ENCODE measurements at regions not wholly inside any gene's neighbourhood (a gene's known extent, or its start where the extent isn't known, plus 50 kb on each side); places are given as distances from the start of the nearest gene placed in this dataset.

DNA sequence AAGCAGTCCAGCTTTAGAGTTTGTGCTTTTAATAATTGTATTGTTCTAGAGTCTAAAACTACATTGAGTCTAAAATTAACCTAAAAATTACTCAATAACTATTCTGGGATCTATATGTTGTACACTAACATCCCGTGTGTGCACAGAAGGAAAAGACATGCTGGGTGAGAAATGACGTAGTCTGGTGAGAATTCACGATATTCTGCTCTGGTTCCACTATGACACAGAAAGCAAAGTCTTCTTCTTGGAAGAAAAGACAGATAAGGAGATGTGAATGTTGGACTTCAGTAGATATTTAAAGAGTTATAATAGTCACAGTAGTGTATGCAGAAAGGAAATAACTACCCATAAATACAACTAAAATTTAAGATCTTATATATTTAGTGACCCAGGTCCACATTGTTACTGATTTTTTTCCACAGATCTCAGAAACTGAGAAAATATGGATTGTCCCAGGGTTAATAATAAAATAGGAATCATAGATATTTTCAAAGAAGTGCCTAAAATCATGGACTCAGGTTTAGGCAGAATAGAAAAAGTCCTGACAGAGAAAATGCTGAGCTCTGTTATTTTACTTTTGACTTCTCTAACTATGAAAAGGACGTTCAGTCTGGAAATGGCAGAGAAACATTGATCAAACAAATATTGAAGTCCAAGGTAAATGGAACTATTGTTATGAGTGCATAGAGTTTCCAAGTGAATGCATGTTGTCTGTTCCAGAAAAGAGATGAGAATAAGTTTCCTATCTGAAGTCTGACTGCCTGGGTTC lies 170.7 kb downstream of the ANKRD50 start:
- no peaks in the 10 kb centered on the region for H3K27me3 ChIP-seq (replicated peaks; ENCODE audit: control insufficient read depth, insufficient read depth, low read length, poor library complexity, severe bottlenecking)
- no peak overlapping the region for H3K4me3 ChIP-seq (ENCODE audit: insufficient read depth, low read depth, low read length, poor library complexity, severe bottlenecking)
- no peaks in the 10 kb centered on the region for H3K9me3 ChIP-seq (ENCODE audit: control insufficient read depth, low read length)
- no peak overlapping the region for H3K27ac ChIP-seq (ENCODE audit: insufficient read depth, low read length, poor library complexity, severe bottlenecking)
- H3K4me1 ChIP-seq (ENCODE audit: control insufficient read depth, insufficient read depth, low read length, poor library complexity, severe bottlenecking) = no peaks in the 10 kb centered on the region
- H3K36me3 ChIP-seq (ENCODE audit: control insufficient read depth, insufficient read depth, low read length) = no peaks in the 10 kb centered on the region
- DNase-seq = no peak

DNA sequence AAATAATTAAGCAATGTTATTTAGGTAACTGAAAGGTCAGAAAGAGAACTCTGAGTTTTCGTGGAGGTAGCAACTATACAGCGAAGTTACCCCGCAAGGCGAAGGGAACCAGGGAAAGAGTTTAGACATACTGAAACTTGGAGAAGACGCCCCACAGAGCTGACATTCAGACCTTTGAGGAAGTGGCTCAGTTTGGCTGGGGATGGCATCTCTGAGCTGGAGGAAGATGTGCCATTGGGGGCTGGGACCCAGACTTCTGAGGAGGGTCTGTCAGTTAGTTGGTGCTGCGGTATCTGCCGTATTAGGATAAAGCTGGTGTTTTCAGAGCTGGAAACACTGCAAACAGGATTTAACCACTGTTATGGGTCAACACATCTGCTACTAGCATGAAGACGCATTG lies 156.6 kb downstream of the ANKRD50 start:
- H3K4me3 ChIP-seq (ENCODE audit: insufficient read depth, low read depth, low read length, poor library complexity, severe bottlenecking) = no peak overlapping the region
- no peaks in the 10 kb centered on the region for H3K4me1 ChIP-seq (ENCODE audit: control insufficient read depth, insufficient read depth, low read length, poor library complexity, severe bottlenecking)
- no peaks in the 10 kb centered on the region for H3K27me3 ChIP-seq (replicated peaks; ENCODE audit: control insufficient read depth, insufficient read depth, low read length, poor library complexity, severe bottlenecking)
- H3K36me3 ChIP-seq (ENCODE audit: control insufficient read depth, insufficient read depth, low read length) = no peaks in the 10 kb centered on the region
- no peak overlapping the region for H3K27ac ChIP-seq (ENCODE audit: insufficient read depth, low read length, poor library complexity, severe bottlenecking)
- DNase-seq = no peak
- H3K9me3 ChIP-seq (ENCODE audit: control insufficient read depth, low read length) = no peaks in the 10 kb centered on the region

DNA sequence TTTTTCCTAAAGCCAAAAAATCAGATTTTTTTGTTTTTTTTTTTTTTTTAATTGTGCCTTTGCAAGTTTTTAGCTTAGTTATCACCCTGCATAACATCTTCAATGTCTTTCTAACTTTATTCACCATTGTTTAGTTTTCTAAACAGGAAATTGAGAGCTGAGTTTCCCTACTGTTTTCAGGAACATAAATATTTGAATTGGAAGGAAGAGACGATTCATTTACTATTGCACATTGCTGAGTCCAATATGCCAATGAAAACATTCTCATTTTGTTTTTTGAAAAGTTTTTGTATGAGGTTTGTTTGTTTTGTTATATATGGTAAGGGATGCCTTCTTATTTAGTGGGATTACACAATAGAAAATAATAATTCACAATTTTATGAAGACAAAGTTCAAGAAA lies 148.4 kb downstream of the ANKRD50 start:
- H3K27ac ChIP-seq (ENCODE audit: insufficient read depth, low read length, poor library complexity, severe bottlenecking) = no peak overlapping the region
- no peaks in the 10 kb centered on the region for H3K9me3 ChIP-seq (ENCODE audit: control insufficient read depth, low read length)
- no peaks in the 10 kb centered on the region for H3K27me3 ChIP-seq (replicated peaks; ENCODE audit: control insufficient read depth, insufficient read depth, low read length, poor library complexity, severe bottlenecking)
- H3K4me1 ChIP-seq (ENCODE audit: control insufficient read depth, insufficient read depth, low read length, poor library complexity, severe bottlenecking) = no peaks in the 10 kb centered on the region
- no peak for DNase-seq
- H3K36me3 ChIP-seq (ENCODE audit: control insufficient read depth, insufficient read depth, low read length) = no peaks in the 10 kb centered on the region
- no peak overlapping the region for H3K4me3 ChIP-seq (ENCODE audit: insufficient read depth, low read depth, low read length, poor library complexity, severe bottlenecking)

DNA sequence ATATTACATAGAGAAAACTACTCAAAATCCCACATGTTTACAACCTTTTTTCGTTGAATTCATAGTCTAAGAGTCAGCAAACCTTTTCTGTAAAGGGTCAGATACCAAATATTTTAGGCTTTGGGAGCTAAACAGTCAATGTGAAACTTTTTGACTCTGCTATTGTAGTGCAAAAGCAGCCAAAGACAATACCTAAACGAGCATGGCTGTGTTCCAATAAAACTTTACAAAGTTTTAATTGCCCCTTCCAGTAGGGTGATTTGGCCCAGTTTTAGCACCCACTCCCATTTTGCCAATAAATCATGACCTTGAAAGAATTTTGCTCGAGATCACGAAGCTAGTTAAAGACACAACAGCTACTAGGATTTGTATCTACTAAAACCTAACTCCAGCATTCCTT lies 147.2 kb downstream of the ANKRD50 start:
- DNase-seq = no peak
- H3K27me3 ChIP-seq (replicated peaks; ENCODE audit: control insufficient read depth, insufficient read depth, low read length, poor library complexity, severe bottlenecking) = no peaks in the 10 kb centered on the region
- no peak overlapping the region for H3K4me3 ChIP-seq (ENCODE audit: insufficient read depth, low read depth, low read length, poor library complexity, severe bottlenecking)
- H3K4me1 ChIP-seq (ENCODE audit: control insufficient read depth, insufficient read depth, low read length, poor library complexity, severe bottlenecking) = no peaks in the 10 kb centered on the region
- H3K27ac ChIP-seq (ENCODE audit: insufficient read depth, low read length, poor library complexity, severe bottlenecking) = no peak overlapping the region
- no peaks in the 10 kb centered on the region for H3K36me3 ChIP-seq (ENCODE audit: control insufficient read depth, insufficient read depth, low read length)
- H3K9me3 ChIP-seq (ENCODE audit: control insufficient read depth, low read length) = no peaks in the 10 kb centered on the region

DNA sequence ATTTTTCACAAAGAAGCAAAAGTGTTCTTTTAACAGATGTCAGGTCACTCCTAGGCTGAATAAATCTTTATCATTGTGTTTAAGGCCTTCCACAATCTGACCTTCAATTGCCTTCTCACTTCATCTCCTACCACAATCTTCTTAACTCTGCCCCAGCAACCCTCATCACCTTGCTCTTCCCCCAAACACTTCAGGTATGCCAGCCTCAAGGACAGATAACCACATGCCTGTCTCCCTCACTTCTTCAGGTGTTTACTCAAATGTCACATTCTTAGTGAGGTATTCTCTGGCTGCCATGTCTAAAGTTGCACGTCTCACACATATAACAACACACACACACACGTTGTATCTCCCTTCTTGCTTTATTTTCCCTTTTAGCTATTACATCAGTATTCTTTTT lies 146.5 kb downstream of the ANKRD50 start:
- Histone ChIP-seq H3K27ac (ENCODE audit: insufficient read depth, low read length, poor library complexity, severe bottlenecking) (no peak overlapping the region), H3K4me1 (ENCODE audit: control insufficient read depth, insufficient read depth, low read length, poor library complexity, severe bottlenecking) (no peaks in the 10 kb centered on the region), H3K9me3 (ENCODE audit: control insufficient read depth, low read length) (no peaks in the 10 kb centered on the region), H3K4me3 (ENCODE audit: insufficient read depth, low read depth, low read length, poor library complexity, severe bottlenecking) (no peak overlapping the region), H3K36me3 (ENCODE audit: control insufficient read depth, insufficient read depth, low read length) (no peaks in the 10 kb centered on the region), H3K27me3 (replicated peaks; ENCODE audit: control insufficient read depth, insufficient read depth, low read length, poor library complexity, severe bottlenecking) (no peaks in the 10 kb centered on the region)
- DNase-seq = no peak

DNA sequence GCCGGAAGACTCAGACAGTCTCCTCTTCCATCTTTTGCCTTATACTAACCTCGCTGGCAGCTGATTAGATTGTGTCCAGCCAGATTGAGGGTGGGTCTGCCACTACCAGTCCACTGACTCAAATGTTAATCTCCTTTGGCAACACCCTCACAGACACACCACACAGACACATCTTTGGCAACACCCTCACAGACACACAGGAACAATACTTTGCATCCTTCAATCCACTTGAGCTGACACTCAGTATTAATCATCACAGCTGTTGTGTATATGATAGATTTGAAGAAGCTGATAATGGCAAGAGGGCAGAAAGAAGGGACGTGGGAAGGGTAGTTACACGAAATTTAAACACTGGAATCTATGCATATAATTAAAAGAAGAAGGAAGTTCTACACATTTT lies 139.5 kb downstream of the ANKRD50 start:
- Histone ChIP-seq H3K4me1 (ENCODE audit: control insufficient read depth, insufficient read depth, low read length, poor library complexity, severe bottlenecking) (no peaks in the 10 kb centered on the region), H3K4me3 (ENCODE audit: insufficient read depth, low read depth, low read length, poor library complexity, severe bottlenecking) (no peak overlapping the region), H3K9me3 (ENCODE audit: control insufficient read depth, low read length) (no peaks in the 10 kb centered on the region), H3K27ac (ENCODE audit: insufficient read depth, low read length, poor library complexity, severe bottlenecking) (no peak overlapping the region), H3K27me3 (replicated peaks; ENCODE audit: control insufficient read depth, insufficient read depth, low read length, poor library complexity, severe bottlenecking) (no peaks in the 10 kb centered on the region), H3K36me3 (ENCODE audit: control insufficient read depth, insufficient read depth, low read length) (no peaks in the 10 kb centered on the region)
- DNase-seq = no peak

DNA sequence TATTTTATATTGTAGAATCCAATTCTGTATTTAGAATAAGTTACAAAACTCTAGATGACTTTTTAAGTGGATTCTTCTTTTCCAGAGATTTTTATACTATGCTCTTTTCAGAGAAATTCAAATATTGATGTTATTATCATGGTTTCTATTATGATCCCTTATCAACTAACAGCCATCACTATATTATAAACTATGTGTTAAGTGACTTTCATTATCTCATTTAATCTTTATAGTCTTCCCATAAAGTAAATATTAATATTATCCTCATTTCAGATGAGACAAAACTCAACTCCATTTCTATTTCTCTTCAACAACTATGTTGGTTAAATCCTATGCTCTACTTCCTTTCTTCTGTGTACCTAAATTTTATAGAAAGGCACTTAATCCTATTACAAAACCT lies 132.6 kb downstream of the ANKRD50 start:
- H3K36me3 ChIP-seq (ENCODE audit: control insufficient read depth, insufficient read depth, low read length) = no peaks in the 10 kb centered on the region
- no peak overlapping the region for H3K4me3 ChIP-seq (ENCODE audit: insufficient read depth, low read depth, low read length, poor library complexity, severe bottlenecking)
- no peak for DNase-seq
- no peak overlapping the region for H3K27ac ChIP-seq (ENCODE audit: insufficient read depth, low read length, poor library complexity, severe bottlenecking)
- no peaks in the 10 kb centered on the region for H3K27me3 ChIP-seq (replicated peaks; ENCODE audit: control insufficient read depth, insufficient read depth, low read length, poor library complexity, severe bottlenecking)
- H3K4me1 ChIP-seq (ENCODE audit: control insufficient read depth, insufficient read depth, low read length, poor library complexity, severe bottlenecking) = no peaks in the 10 kb centered on the region
- H3K9me3 ChIP-seq (ENCODE audit: control insufficient read depth, low read length) = no peaks in the 10 kb centered on the region

DNA sequence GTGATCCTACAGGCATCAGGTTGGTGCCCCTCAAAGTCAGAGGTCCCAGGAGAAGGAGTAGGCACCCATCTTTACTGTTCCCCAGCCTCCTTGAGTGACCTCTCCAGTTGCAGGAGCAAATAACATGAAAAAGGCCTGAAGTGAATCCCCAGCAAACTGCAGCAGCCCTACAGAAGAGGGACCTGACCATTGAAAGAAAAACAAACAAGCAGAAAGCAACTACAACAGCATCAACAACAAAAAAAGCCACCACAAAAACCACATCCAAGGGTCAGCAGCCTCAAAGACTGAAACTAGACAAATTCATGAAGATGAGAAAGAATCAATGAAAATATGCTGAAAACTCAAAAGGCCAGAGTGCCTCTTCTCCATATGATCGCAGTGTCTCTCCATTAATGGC lies 128.7 kb downstream of the ANKRD50 start:
- Histone ChIP-seq H3K4me1 (ENCODE audit: control insufficient read depth, insufficient read depth, low read length, poor library complexity, severe bottlenecking) (no peaks in the 10 kb centered on the region), H3K27me3 (replicated peaks; ENCODE audit: control insufficient read depth, insufficient read depth, low read length, poor library complexity, severe bottlenecking) (no peaks in the 10 kb centered on the region), H3K4me3 (ENCODE audit: insufficient read depth, low read depth, low read length, poor library complexity, severe bottlenecking) (no peak overlapping the region), H3K36me3 (ENCODE audit: control insufficient read depth, insufficient read depth, low read length) (no peaks in the 10 kb centered on the region), H3K9me3 (ENCODE audit: control insufficient read depth, low read length) (no peaks in the 10 kb centered on the region), H3K27ac (ENCODE audit: insufficient read depth, low read length, poor library complexity, severe bottlenecking) (no peak overlapping the region)
- no peak for DNase-seq

DNA sequence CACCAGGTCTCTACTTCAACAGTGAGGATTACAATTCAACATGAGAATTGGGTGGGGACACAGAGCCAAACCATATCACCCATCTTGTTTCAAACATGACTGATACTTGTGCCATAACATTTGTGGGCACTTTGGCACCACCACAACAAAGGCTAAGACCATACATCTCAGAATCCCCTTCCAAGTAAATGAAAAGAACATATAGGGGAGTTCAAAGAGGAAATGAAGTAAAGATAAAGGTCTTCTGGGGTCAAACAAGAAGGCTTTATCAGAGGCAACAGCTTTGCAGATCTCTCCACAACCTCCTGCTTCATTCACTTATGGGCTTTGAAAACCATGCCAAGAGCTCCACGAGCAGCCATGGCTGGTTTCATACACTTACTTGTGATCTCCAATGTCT lies 122.7 kb downstream of the ANKRD50 start:
- no peaks in the 10 kb centered on the region for H3K36me3 ChIP-seq (ENCODE audit: control insufficient read depth, insufficient read depth, low read length)
- no peaks in the 10 kb centered on the region for H3K9me3 ChIP-seq (ENCODE audit: control insufficient read depth, low read length)
- no peak for DNase-seq
- no peaks in the 10 kb centered on the region for H3K27me3 ChIP-seq (replicated peaks; ENCODE audit: control insufficient read depth, insufficient read depth, low read length, poor library complexity, severe bottlenecking)
- no peak overlapping the region for H3K4me3 ChIP-seq (ENCODE audit: insufficient read depth, low read depth, low read length, poor library complexity, severe bottlenecking)
- H3K27ac ChIP-seq (ENCODE audit: insufficient read depth, low read length, poor library complexity, severe bottlenecking) = no peak overlapping the region
- no peaks in the 10 kb centered on the region for H3K4me1 ChIP-seq (ENCODE audit: control insufficient read depth, insufficient read depth, low read length, poor library complexity, severe bottlenecking)

DNA sequence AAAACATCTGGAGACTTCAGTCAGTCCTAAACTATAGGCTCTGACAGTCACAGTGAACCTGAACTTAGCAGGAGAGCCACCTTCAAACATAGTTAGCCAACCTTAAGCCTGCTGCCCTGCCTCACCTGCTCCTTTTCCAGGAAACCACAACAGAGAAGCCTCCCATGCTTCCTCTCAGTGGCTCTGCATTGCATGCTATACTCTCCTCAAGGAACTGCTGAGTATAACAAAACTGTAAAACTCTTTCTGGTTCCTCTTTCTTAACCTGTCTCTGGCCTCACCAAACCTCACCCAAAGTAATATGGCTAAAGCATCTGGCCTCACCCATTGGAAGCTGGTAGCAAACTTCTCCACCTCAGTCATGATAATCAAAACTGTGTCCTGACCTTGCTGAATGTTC lies 122.1 kb downstream of the ANKRD50 start:
- Histone ChIP-seq H3K36me3 (ENCODE audit: control insufficient read depth, insufficient read depth, low read length) (no peaks in the 10 kb centered on the region), H3K27me3 (replicated peaks; ENCODE audit: control insufficient read depth, insufficient read depth, low read length, poor library complexity, severe bottlenecking) (no peaks in the 10 kb centered on the region), H3K4me1 (ENCODE audit: control insufficient read depth, insufficient read depth, low read length, poor library complexity, severe bottlenecking) (no peaks in the 10 kb centered on the region), H3K4me3 (ENCODE audit: insufficient read depth, low read depth, low read length, poor library complexity, severe bottlenecking) (no peak overlapping the region), H3K9me3 (ENCODE audit: control insufficient read depth, low read length) (no peaks in the 10 kb centered on the region), H3K27ac (ENCODE audit: insufficient read depth, low read length, poor library complexity, severe bottlenecking) (no peak overlapping the region)
- no peak for DNase-seq

All from effector memory CD4-positive, alpha-beta T cell (primary cell).